MM.1S (cell line): ENCODE measurements at regions not wholly inside any gene's neighbourhood (a gene's known extent, or its start where the extent isn't known, plus 50 kb on each side); places are given as distances from the start of the nearest gene placed in this dataset.

ENCODE experiments used
- CTCF ChIP-seq: fragments of 300-600 bp; sonication (generic); IDR thresholded peaks from 2 replicates; pipeline ENCODE4 v1.5.1; 2016; ENCODE audit warnings: antibody characterized with exemption, low read length, mixed read lengths
- EZH2 ChIP-seq: fragments of 300-600 bp; sonication (generic); optimal IDR thresholded peaks from 2 replicates; pipeline ENCODE3; 2017; ENCODE audit warnings: low read depth, mild to moderate bottlenecking, antibody characterized with exemption, low read length, mixed read lengths
- EZH2phosphoT487 ChIP-seq: fragments of 300-600 bp; sonication (generic); IDR thresholded peaks from 2 replicates; pipeline ENCODE4 v1.6.1; 2018; ENCODE audit warnings: antibody characterized with exemption, low read length

GRCh38 chr6:167481307-167481926 is 156.5 kb downstream of the TTLL2 start:
- no peak for TF ChIP-seq CTCF
- TF ChIP-seq EZH2phosphoT487: no peak
- TF ChIP-seq EZH2: no peak
